Liver (tissue), 3 donors: ENCODE measurements at regions not wholly inside any gene's neighbourhood (a gene's known extent, or its start where the extent isn't known, plus 50 kb on each side); places are given as distances from the start of the nearest gene placed in this dataset.

Experiments used
- CTCF ChIP-seq: fragments of 150-350 bp; IDR thresholded peaks from 2 replicates; pipeline ENCODE4 v1.5.1; 2017; ENCODE audit warnings: improper control_type of control experiment, low read depth, low read length; ENCODE audit not compliant: missing input control
- EGR1 ChIP-seq, 2 donors: IDR thresholded peaks; 2 replicates each; pipeline ENCODE4 v1.6.1; 2016 to 2018; ENCODE audit warnings: antibody characterized with exemption in 2 of 2, low read depth in 2 of 2
- GABPA ChIP-seq, 2 donors: IDR thresholded peaks in 1 of 2; conservative IDR thresholded peaks in 1 of 2; 2 replicates each; pipeline ENCODE4 v1.6.1; 2016; ENCODE audit warnings: antibody characterized with exemption in 2 of 2, mild to moderate bottlenecking in 1 of 2, moderate library complexity in 1 of 2
- HNF4G ChIP-seq: IDR thresholded peaks from 2 replicates; pipeline ENCODE4 v1.6.1; 2016; ENCODE audit warnings: antibody characterized with exemption
- MAX ChIP-seq: IDR thresholded peaks from 2 replicates; pipeline ENCODE4 v1.6.1; 2016; ENCODE audit warnings: antibody characterized with exemption
- REST ChIP-seq: IDR thresholded peaks from 2 replicates; pipeline ENCODE4 v1.6.1; 2016; ENCODE audit warnings: antibody characterized with exemption, mild to moderate bottlenecking
- RXRA ChIP-seq, 2 donors: IDR thresholded peaks; 2 replicates each; pipeline ENCODE4 v1.6.1; 2017 to 2018; ENCODE audit warnings: antibody characterized with exemption in 2 of 2, mild to moderate bottlenecking in 1 of 2
- SP1 ChIP-seq: IDR thresholded peaks from 2 replicates; pipeline ENCODE4 v1.6.1; 2018; ENCODE audit warnings: antibody characterized with exemption, mild to moderate bottlenecking
- TAF1 ChIP-seq: conservative IDR thresholded peaks from 2 replicates; pipeline ENCODE4 v1.6.1; 2016; ENCODE audit warnings: antibody characterized with exemption, mild to moderate bottlenecking
- ZBTB33 ChIP-seq: IDR thresholded peaks from 2 replicates; pipeline ENCODE4 v1.6.1; 2016; ENCODE audit warnings: antibody characterized with exemption
- donor health status: healthy.
- donor health status: healthy.

- TF ChIP-seq CTCF, result no peak
- no peak for TF ChIP-seq MAX
- TF ChIP-seq SP1, result no peak
- no peak for TF ChIP-seq ZBTB33
- no peak for TF ChIP-seq GABPA (IDR thresholded peaks at IDR 0.05 in 1 of 2, conservative IDR thresholded peaks at IDR 0.05 in 1 of 2)
- TF ChIP-seq REST, result no peak
- no peak for TF ChIP-seq HNF4G
- no peak for TF ChIP-seq RXRA (IDR thresholded peaks at IDR 0.05)
- TF ChIP-seq EGR1 (IDR thresholded peaks at IDR 0.05; ENCODE audit: low read depth in 2 of 2), result no peak
- TF ChIP-seq TAF1, result no peak
Measured at GRCh38 chr2:604385-604784, 72.8 kb downstream of the TMEM18 start.
